PC-9 (cell line): ENCODE measurements at regions not wholly inside any gene's neighbourhood (a gene's known extent, or its start where the extent isn't known, plus 50 kb on each side); places are given as distances from the start of the nearest gene placed in this dataset.

Source experiments
- BruUV-seq: library from RNA; stranded (reverse); fragments of 400-500 nt; replicated peaks from 2 replicates; lab custom pipeline; 2021; lab: Mats Ljungman, UMichigan
- CTCF ChIA-PET: fragments of 300-600 bp; sonication (Branson Sonifier 250); formaldehyde crosslinking; loops from one replicate; lab custom pipeline; 2022; ENCODE audit warnings: antibody characterized with exemption; lab: Charles Lee
- POLR2A ChIA-PET: fragments of 300-600 bp; sonication (Branson Sonifier 250); formaldehyde crosslinking; loops from one replicate; lab custom pipeline; 2022; ENCODE audit warnings: antibody characterized with exemption; ENCODE audit not compliant: unreplicated experiment; lab: Charles Lee
- DNase-seq, 2 experiments: peaks; one replicate each; pipeline versions ENCODE4 v3.0.0 to v3.0.0-alpha.2; 2015 to 2022; ENCODE audit warnings: mixed read lengths in 1 of 2
- H2AFZ ChIP-seq: fragments of 200-600 bp; sonication (generic); 2 replicates; pipeline ENCODE4 v1.8.1; 2017; ENCODE audit warnings: antibody characterized with exemption
- H3F3A ChIP-seq: fragments of 200-600 bp; sonication (generic); 2 replicates; pipeline ENCODE4 v1.8.1; 2017; ENCODE audit warnings: antibody characterized with exemption, mild to moderate bottlenecking, low read depth; ENCODE audit not compliant: insufficient read depth
- H3K27ac ChIP-seq: fragments of 200-600 bp; sonication (generic); 2 replicates; pipeline ENCODE4 v1.6.1; 2016; ENCODE audit warnings: mixed run types
- H3K27me3 ChIP-seq: fragments of 200-600 bp; sonication (generic); 2 replicates; pipeline ENCODE4 v1.6.1; 2016; ENCODE audit warnings: low read depth, mixed run types; ENCODE audit not compliant: insufficient read depth
- H3K36me3 ChIP-seq: fragments of 200-600 bp; sonication (generic); 2 replicates; pipeline ENCODE4 v1.6.1; 2016; ENCODE audit warnings: low read depth, mixed run types
- H3K4me1 ChIP-seq: fragments of 200-600 bp; sonication (generic); replicated peaks from 2 replicates; pipeline ENCODE4 v1.6.1; 2016; ENCODE audit warnings: mixed run types; ENCODE audit not compliant: insufficient read depth
- H3K4me2 ChIP-seq: fragments of 200-600 bp; sonication (generic); 2 replicates; pipeline ENCODE4 v1.6.1; 2017; ENCODE audit warnings: mixed run types
- H3K4me3 ChIP-seq: fragments of 200-600 bp; sonication (generic); 2 replicates; pipeline ENCODE4 v1.6.1; 2016; ENCODE audit warnings: mixed run types
- H3K79me2 ChIP-seq: fragments of 200-600 bp; sonication (generic); 2 replicates; pipeline ENCODE4 v1.6.1; 2017; ENCODE audit warnings: low read depth, mixed run types
- H3K9me2 ChIP-seq: fragments of 200-600 bp; sonication (generic); 2 replicates; pipeline ENCODE4 v1.8.1; 2017; ENCODE audit warnings: mild to moderate bottlenecking; ENCODE audit not compliant: insufficient read depth
- H3K9me3 ChIP-seq: fragments of 200-600 bp; sonication (generic); 2 replicates; pipeline ENCODE4 v1.8.1; 2016; ENCODE audit warnings: low read depth; ENCODE audit not compliant: insufficient read depth
- H4K20me1 ChIP-seq: fragments of 200-600 bp; sonication (generic); 2 replicates; pipeline ENCODE4 v1.8.1; 2017; ENCODE audit not compliant: insufficient read depth
- EZH2 ChIP-seq: fragments of 200-600 bp; sonication (generic); IDR thresholded peaks from 2 replicates; pipeline ENCODE4 v1.8.0; 2017; ENCODE audit warnings: antibody characterized with exemption, low read depth
- intact Hi-C: fragments of 100-400 bp; cut with micrococcal nuclease; formaldehyde crosslinking; loops from one replicate; pipeline ENCODE4 v1.10.0; 2022; ENCODE audit not compliant: unreplicated experiment
- TF ChIP-seq, protein P1 (sequence below): fragments of 200-600 bp; sonication (generic); conservative IDR thresholded peaks from 2 replicates; pipeline ENCODE4 v1.6.1; 2017; ENCODE audit warnings: mixed run types, antibody characterized with exemption, mild to moderate bottlenecking, moderate library complexity

DNA sequence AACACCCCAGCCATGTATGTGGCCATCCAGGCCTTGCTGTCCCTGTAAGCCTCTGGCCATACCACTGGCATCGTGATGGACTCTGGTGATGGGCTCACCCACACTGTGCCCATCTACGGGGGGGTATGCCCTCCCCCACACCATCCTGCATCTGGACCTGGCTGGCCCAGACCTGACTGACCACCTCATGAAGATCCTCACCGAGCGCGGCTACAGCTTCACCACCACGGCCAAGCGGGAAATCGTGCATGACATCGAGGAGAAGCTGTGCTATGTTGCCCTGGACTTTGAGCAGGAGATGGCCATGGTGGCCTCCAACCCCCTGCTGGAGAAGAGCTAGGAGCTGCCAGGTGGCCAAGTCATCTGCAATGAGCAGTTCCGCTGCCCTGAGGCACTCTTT, 80.4 kb upstream of the ZCCHC2 start:
- no peak overlapping the region for H3K4me2 ChIP-seq
- peaks cover 11% of the 10 kb centered on the region; the same call in 1 of the 2 replicates for H3F3A ChIP-seq
- H3K4me1 ChIP-seq = peaks cover 28% of the 10 kb centered on the region
- ChIA-PET POLR2A (no interaction called here), CTCF (no interaction called here)
- no peak overlapping the region for H3K27ac ChIP-seq
- no peaks in the 10 kb centered on the region for H3K9me3 ChIP-seq
- H3K27me3 ChIP-seq = no peaks in the 10 kb centered on the region
- H3K36me3 ChIP-seq = no peaks in the 10 kb centered on the region
- intact Hi-C loops = no loop called here
- no peak overlapping the region for H3K4me3 ChIP-seq
- no peaks in the 10 kb centered on the region for H4K20me1 ChIP-seq
- H3K79me2 ChIP-seq = no peaks in the 10 kb centered on the region
- BruUV-seq = no TSS peak
- DNase-seq = no peak
- TF ChIP-seq, protein P1, sequence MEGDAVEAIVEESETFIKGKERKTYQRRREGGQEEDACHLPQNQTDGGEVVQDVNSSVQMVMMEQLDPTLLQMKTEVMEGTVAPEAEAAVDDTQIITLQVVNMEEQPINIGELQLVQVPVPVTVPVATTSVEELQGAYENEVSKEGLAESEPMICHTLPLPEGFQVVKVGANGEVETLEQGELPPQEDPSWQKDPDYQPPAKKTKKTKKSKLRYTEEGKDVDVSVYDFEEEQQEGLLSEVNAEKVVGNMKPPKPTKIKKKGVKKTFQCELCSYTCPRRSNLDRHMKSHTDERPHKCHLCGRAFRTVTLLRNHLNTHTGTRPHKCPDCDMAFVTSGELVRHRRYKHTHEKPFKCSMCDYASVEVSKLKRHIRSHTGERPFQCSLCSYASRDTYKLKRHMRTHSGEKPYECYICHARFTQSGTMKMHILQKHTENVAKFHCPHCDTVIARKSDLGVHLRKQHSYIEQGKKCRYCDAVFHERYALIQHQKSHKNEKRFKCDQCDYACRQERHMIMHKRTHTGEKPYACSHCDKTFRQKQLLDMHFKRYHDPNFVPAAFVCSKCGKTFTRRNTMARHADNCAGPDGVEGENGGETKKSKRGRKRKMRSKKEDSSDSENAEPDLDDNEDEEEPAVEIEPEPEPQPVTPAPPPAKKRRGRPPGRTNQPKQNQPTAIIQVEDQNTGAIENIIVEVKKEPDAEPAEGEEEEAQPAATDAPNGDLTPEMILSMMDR = no peak
- no peak for TF ChIP-seq EZH2
- H2AFZ ChIP-seq = no peak overlapping the region
- no peaks in the 10 kb centered on the region for H3K9me2 ChIP-seq

DNA sequence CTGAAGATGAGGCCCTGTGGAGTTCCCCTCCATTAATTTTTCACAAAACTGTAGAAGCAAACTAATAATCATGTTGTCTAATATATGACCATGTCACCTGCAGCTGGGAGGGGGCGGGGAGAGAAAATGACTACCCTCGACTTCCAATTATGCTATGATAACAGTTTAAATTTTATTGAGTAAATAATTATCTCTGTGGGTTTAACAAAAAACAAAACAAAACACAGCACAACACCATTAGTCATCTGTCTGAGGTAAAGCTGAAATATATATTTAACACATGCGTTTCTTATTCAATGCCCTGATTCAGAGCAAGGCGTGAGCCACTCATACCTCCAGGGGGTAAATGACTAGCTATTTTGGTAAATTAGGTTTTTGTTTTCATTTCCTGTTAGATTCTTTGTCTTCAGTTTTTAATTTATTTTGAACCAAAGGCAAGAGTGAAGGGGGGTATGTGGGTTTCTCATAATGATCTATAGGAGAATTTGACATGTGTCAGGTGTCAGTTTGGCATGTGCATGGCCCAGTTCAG, 77.4 kb upstream of the ZCCHC2 start:
- BruUV-seq = no TSS peak
- peaks cover 22% of the 10 kb centered on the region for H3F3A ChIP-seq
- intact Hi-C loops = no loop called here
- no peaks in the 10 kb centered on the region for H3K9me2 ChIP-seq
- peaks cover 29% of the 10 kb centered on the region for H3K4me1 ChIP-seq
- CTCF ChIA-PET = interaction anchor here (0.6 kb wide), 1 partner anchor 78 kb away, joined by 5 read pairs; no protein-coding TSS in a partner anchor
- no peaks in the 10 kb centered on the region for H4K20me1 ChIP-seq
- H3K9me3 ChIP-seq = no peaks in the 10 kb centered on the region
- H3K27me3 ChIP-seq = no peaks in the 10 kb centered on the region
- no peaks in the 10 kb centered on the region for H3K36me3 ChIP-seq
- POLR2A ChIA-PET = no interaction called here
- H3K27ac ChIP-seq = peak overlapping the region; percentile 50
- TF ChIP-seq EZH2 = no peak
- TF ChIP-seq, protein P1 = no peak
- no peak overlapping the region for H2AFZ ChIP-seq
- no peak overlapping the region for H3K4me3 ChIP-seq
- no peaks in the 10 kb centered on the region for H3K79me2 ChIP-seq
- DNase-seq = peak in 1 of 2 experiments; percentile 79
- peak overlapping the region; percentile 44 for H3K4me2 ChIP-seq

DNA sequence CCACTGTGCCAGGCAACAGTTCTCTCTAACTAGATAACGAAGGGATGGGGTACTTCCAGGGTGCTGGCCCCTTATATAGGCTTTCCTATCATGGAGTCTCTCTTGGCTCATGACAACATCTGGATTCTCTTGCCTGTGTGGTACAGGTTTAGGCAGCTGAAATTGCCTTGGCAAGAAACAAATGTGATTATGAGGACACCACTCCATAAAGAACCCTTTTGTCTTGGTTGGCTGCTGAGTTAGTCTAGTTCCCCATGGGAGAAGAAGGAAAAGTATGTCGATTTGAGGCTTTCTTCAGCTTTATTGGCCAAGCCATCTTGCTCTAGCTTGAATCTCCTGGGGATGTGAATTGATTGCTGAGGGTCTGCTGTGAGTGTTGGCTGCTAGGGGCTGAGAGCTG, 76.3 kb upstream of the ZCCHC2 start:
- peaks cover 32% of the 10 kb centered on the region for H3F3A ChIP-seq
- H3K4me2 ChIP-seq = no peak overlapping the region
- H3K27me3 ChIP-seq = no peaks in the 10 kb centered on the region
- H3K4me3 ChIP-seq = no peak overlapping the region
- no peaks in the 10 kb centered on the region for H3K9me2 ChIP-seq
- H4K20me1 ChIP-seq = no peaks in the 10 kb centered on the region
- no peaks in the 10 kb centered on the region for H3K9me3 ChIP-seq
- intact Hi-C loops = no loop called here
- no peaks in the 10 kb centered on the region for H3K79me2 ChIP-seq
- H3K27ac ChIP-seq = no peak overlapping the region
- POLR2A ChIA-PET = no interaction called here
- no peak overlapping the region for H2AFZ ChIP-seq
- BruUV-seq = no TSS peak
- TF ChIP-seq, protein P1 = no peak
- TF ChIP-seq EZH2 = no peak
- CTCF ChIA-PET = no interaction called here
- no peak for DNase-seq
- H3K36me3 ChIP-seq = no peaks in the 10 kb centered on the region
- peaks cover 40% of the 10 kb centered on the region for H3K4me1 ChIP-seq
